Iris pigment epithelial cell (primary cell): ENCODE measurements at regions not wholly inside any gene's neighbourhood (a gene's known extent, or its start where the extent isn't known, plus 50 kb on each side); places are given as distances from the start of the nearest gene placed in this dataset.

Experiments used
- DNase-seq: peaks from one replicate; pipeline ENCODE4 v3.0.0-alpha.2; 2011; ENCODE audit warnings: low read depth

- DNase-seq, result peak; percentile 84
Measured at GRCh38 chr2:150211164-150211631, 276.3 kb downstream of the RND3 start.

- DNase-seq, result no peak
Measured at GRCh38 chr2:150209746-150210145, 277.7 kb downstream of the RND3 start.

GRCh38 chr2:150208689-150209088, 278.8 kb downstream of the RND3 start:
- DNase-seq, result no peak

GRCh38 chr2:150207979-150208378, 279.5 kb downstream of the RND3 start:
- no peak for DNase-seq

GRCh38 chr2:150204451-150204850, 283.0 kb downstream of the RND3 start:
- DNase-seq, result peak; percentile 97

- peak; percentile 66 for DNase-seq
Measured at GRCh38 chr2:150194816-150195215, 292.7 kb downstream of the RND3 start.

- no peak for DNase-seq
Measured at GRCh38 chr2:150192701-150193100, 294.8 kb downstream of the RND3 start.

GRCh38 chr2:150191349-150191748, 296.1 kb downstream of the RND3 start:
- DNase-seq, result peak; percentile 93

GRCh38 chr2:150190546-150190945, 296.9 kb downstream of the RND3 start:
- no peak for DNase-seq

GRCh38 chr2:150188800-150189199, 298.7 kb downstream of the RND3 start:
- no peak for DNase-seq

GRCh38 chr2:150188177-150188576, 299.3 kb downstream of the RND3 start:
- DNase-seq, result no peak

- no peak for DNase-seq
Measured at GRCh38 chr2:150182566-150183235, 304.8 kb downstream of the RND3 start.

GRCh38 chr2:150178591-150178990, 308.9 kb downstream of the RND3 start:
- DNase-seq, result no peak

GRCh38 chr2:150174971-150175421, 312.5 kb downstream of the RND3 start:
- DNase-seq, result no peak

GRCh38 chr2:150174056-150174805, 313.2 kb downstream of the RND3 start:
- DNase-seq, result no peak

- DNase-seq, result no peak
Measured at GRCh38 chr2:150171065-150171548, 316.4 kb downstream of the RND3 start.

- DNase-seq, result peak; percentile 77
Measured at GRCh38 chr2:150169237-150169629, 318.2 kb downstream of the RND3 start.

- peak; percentile 82 for DNase-seq
Measured at GRCh38 chr2:150168595-150169236, 318.8 kb downstream of the RND3 start.

- peak; percentile 85 for DNase-seq
Measured at GRCh38 chr2:150167711-150168110, 319.8 kb downstream of the RND3 start.

- DNase-seq, result no peak
Measured at GRCh38 chr2:150166313-150167051, 321.0 kb downstream of the RND3 start.

GRCh38 chr2:150165988-150166312, 321.5 kb downstream of the RND3 start:
- DNase-seq, result no peak

- no peak for DNase-seq
Measured at GRCh38 chr2:150165442-150165841, 322.0 kb downstream of the RND3 start.
